ENCODE measurements at regions not wholly inside any gene's neighbourhood (a gene's known extent, or its start where the extent isn't known, plus 50 kb on each side); places are given as distances from the start of the nearest gene placed in this dataset.
A peak's percentile ranks its signal among the peaks of the same experiment; 100 is the strongest.

- DNase-seq (ENCODE audit: low read depth in 2 of 3, low spot score in 2 of 3): no peak
Observed at GRCh38 chr4:52231526-52231925, 180.4 kb downstream of the SPATA18 start.

- peak in 1 of 3 donors; percentile 6 for DNase-seq (ENCODE audit: low read depth in 2 of 3, low spot score in 2 of 3)
Observed at GRCh38 chr4:52234561-52235440, 183.7 kb downstream of the SPATA18 start.

GRCh38 chr4:52235552-52236201 lies 184.6 kb downstream of the SPATA18 start:
- no peak for DNase-seq (ENCODE audit: low read depth in 2 of 3, low spot score in 2 of 3)

- DNase-seq (ENCODE audit: low read depth in 2 of 3, low spot score in 2 of 3): no peak
Observed at GRCh38 chr4:52241916-52242315, 190.8 kb downstream of the SPATA18 start.

- DNase-seq (ENCODE audit: low read depth in 2 of 3, low spot score in 2 of 3): no peak
Observed at GRCh38 chr4:52243367-52243766, 192.3 kb downstream of the SPATA18 start.

GRCh38 chr4:52244103-52244775 lies 193.1 kb downstream of the SPATA18 start:
- DNase-seq (ENCODE audit: low read depth in 2 of 3, low spot score in 2 of 3): no peak

GRCh38 chr4:52244848-52245247 lies 193.7 kb downstream of the SPATA18 start:
- DNase-seq (ENCODE audit: low read depth in 2 of 3, low spot score in 2 of 3): no peak

- DNase-seq (ENCODE audit: low read depth in 2 of 3, low spot score in 2 of 3): no peak
Observed at GRCh38 chr4:52246827-52247226, 195.7 kb downstream of the SPATA18 start.

- DNase-seq (ENCODE audit: low read depth in 2 of 3, low spot score in 2 of 3): no peak
Observed at GRCh38 chr4:52247941-52248340, 196.8 kb downstream of the SPATA18 start.

- no peak for DNase-seq (ENCODE audit: low read depth in 2 of 3, low spot score in 2 of 3)
Observed at GRCh38 chr4:52248820-52249219, 197.7 kb downstream of the SPATA18 start.

GRCh38 chr4:52249581-52249980 lies 198.5 kb downstream of the SPATA18 start:
- DNase-seq (ENCODE audit: low read depth in 2 of 3, low spot score in 2 of 3): no peak

- DNase-seq (ENCODE audit: low read depth in 2 of 3, low spot score in 2 of 3): no peak
Observed at GRCh38 chr4:52250154-52250553, 199.1 kb downstream of the SPATA18 start.

GRCh38 chr4:52251864-52252263 lies 200.8 kb downstream of the SPATA18 start:
- DNase-seq (ENCODE audit: low read depth in 2 of 3, low spot score in 2 of 3): no peak

GRCh38 chr4:52253025-52253424 lies 201.9 kb downstream of the SPATA18 start:
- DNase-seq (ENCODE audit: low read depth in 2 of 3, low spot score in 2 of 3): no peak

GRCh38 chr4:52256522-52256921 lies 205.4 kb downstream of the SPATA18 start:
- no peak for DNase-seq (ENCODE audit: low read depth in 2 of 3, low spot score in 2 of 3)

GRCh38 chr4:52259978-52260377 lies 208.9 kb downstream of the SPATA18 start:
- DNase-seq (ENCODE audit: low read depth in 2 of 3, low spot score in 2 of 3): no peak

GRCh38 chr4:52260514-52261210 lies 209.6 kb downstream of the SPATA18 start:
- DNase-seq (ENCODE audit: low read depth in 2 of 3, low spot score in 2 of 3): no peak

- DNase-seq (ENCODE audit: low read depth in 2 of 3, low spot score in 2 of 3): no peak
Observed at GRCh38 chr4:52263607-52264006, 212.5 kb downstream of the SPATA18 start.

- no peak for DNase-seq (ENCODE audit: low read depth in 2 of 3, low spot score in 2 of 3)
Observed at GRCh38 chr4:52265781-52266525, 214.8 kb downstream of the SPATA18 start.

GRCh38 chr4:52266537-52267137 lies 215.5 kb downstream of the SPATA18 start:
- DNase-seq (ENCODE audit: low read depth in 2 of 3, low spot score in 2 of 3): no peak
